Lower leg skin (tissue), 4 donors: ENCODE measurements at regions not wholly inside any gene's neighbourhood (a gene's known extent, or its start where the extent isn't known, plus 50 kb on each side); places are given as distances from the start of the nearest gene placed in this dataset.

Experiments used
- DNase-seq, 2 donors: peaks; one replicate each; pipeline ENCODE4 v3.0.0-alpha.2; 2019; ENCODE audit warnings: low spot score in 2 of 2
- H3K4me3 ChIP-seq: fragments of 200-600 bp; sonication (generic); 2 replicates; pipeline ENCODE4 v1.5.1; 2017; ENCODE audit warnings: mild to moderate bottlenecking, low read depth; ENCODE audit not compliant: poor library complexity, severe bottlenecking
- POLR2A ChIP-seq, 2 donors: fragments of 450-650 bp; IDR thresholded peaks; one replicate each; pipeline ENCODE4 v1.6.1; 2016 to 2017; ENCODE audit warnings: antibody characterized with exemption in 2 of 2, mild to moderate bottlenecking in 1 of 2, moderate library complexity in 1 of 2
- WGBS, 2 donors: methylation state at CpG; one replicate each; pipeline ENCODE4 v1.1.5; 2018; 5-methylcytosine and 5-hydroxymethylcytosine counted together
- intact Hi-C: fragments of 100-400 bp; cut with DNase I; formaldehyde crosslinking; loops from one replicate; pipeline ENCODE4 v1.15.0; 2023; ENCODE audit warnings: low total_unique reads
- TF ChIP-seq, protein P1 (sequence below), 3 donors: fragments of 450-650 bp; IDR thresholded peaks; one replicate each; pipeline ENCODE4 v1.5.1; 2016; ENCODE audit warnings: antibody characterized with exemption in 3 of 3, mild to moderate bottlenecking in 3 of 3, moderate library complexity in 2 of 3

GRCh38 chr17:62898239-62898864 is 67.7 kb upstream of the TANC2 start:
- WGBS, 2 donors: 26 to 41% methylated on average over 13 of the region's 13 CpGs
- no peak overlapping the region for H3K4me3 ChIP-seq
- TF ChIP-seq, protein P1, sequence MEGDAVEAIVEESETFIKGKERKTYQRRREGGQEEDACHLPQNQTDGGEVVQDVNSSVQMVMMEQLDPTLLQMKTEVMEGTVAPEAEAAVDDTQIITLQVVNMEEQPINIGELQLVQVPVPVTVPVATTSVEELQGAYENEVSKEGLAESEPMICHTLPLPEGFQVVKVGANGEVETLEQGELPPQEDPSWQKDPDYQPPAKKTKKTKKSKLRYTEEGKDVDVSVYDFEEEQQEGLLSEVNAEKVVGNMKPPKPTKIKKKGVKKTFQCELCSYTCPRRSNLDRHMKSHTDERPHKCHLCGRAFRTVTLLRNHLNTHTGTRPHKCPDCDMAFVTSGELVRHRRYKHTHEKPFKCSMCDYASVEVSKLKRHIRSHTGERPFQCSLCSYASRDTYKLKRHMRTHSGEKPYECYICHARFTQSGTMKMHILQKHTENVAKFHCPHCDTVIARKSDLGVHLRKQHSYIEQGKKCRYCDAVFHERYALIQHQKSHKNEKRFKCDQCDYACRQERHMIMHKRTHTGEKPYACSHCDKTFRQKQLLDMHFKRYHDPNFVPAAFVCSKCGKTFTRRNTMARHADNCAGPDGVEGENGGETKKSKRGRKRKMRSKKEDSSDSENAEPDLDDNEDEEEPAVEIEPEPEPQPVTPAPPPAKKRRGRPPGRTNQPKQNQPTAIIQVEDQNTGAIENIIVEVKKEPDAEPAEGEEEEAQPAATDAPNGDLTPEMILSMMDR (IDR thresholded peaks at IDR 0.05): no peak
- no peak for TF ChIP-seq POLR2A (IDR thresholded peaks at IDR 0.05)
- DNase-seq: no peak
- intact Hi-C loops: no loop called here

GRCh38 chr17:62897706-62898105 is 68.3 kb upstream of the TANC2 start:
- H3K4me3 ChIP-seq: no peak overlapping the region
- intact Hi-C loops: no loop called here
- no peak for DNase-seq
- WGBS, 2 donors: 63 to 69% methylated on average over 2 of the region's 2 CpGs
- TF ChIP-seq, protein P1 (IDR thresholded peaks at IDR 0.05): no peak
- no peak for TF ChIP-seq POLR2A (IDR thresholded peaks at IDR 0.05)

- WGBS, 2 donors: 69 to 71% methylated on average over 11 of the region's 11 CpGs
- DNase-seq: no peak
- TF ChIP-seq, protein P1 (IDR thresholded peaks at IDR 0.05): no peak
- TF ChIP-seq POLR2A (IDR thresholded peaks at IDR 0.05): no peak
- intact Hi-C loops: no loop called here
- H3K4me3 ChIP-seq: no peak overlapping the region
Measured at GRCh38 chr17:62895320-62896301, 70.4 kb upstream of the TANC2 start.

- H3K4me3 ChIP-seq: no peak overlapping the region
- TF ChIP-seq, protein P1 (IDR thresholded peaks at IDR 0.05): no peak
- no peak for TF ChIP-seq POLR2A (IDR thresholded peaks at IDR 0.05)
- intact Hi-C loops: no loop called here
- DNase-seq: peak in 1 of 2 donors; percentile 46
- WGBS, 2 donors: 31% methylated on average over 4 of the region's 4 CpGs
Measured at GRCh38 chr17:62892870-62893338, 73.1 kb upstream of the TANC2 start.

DNA sequence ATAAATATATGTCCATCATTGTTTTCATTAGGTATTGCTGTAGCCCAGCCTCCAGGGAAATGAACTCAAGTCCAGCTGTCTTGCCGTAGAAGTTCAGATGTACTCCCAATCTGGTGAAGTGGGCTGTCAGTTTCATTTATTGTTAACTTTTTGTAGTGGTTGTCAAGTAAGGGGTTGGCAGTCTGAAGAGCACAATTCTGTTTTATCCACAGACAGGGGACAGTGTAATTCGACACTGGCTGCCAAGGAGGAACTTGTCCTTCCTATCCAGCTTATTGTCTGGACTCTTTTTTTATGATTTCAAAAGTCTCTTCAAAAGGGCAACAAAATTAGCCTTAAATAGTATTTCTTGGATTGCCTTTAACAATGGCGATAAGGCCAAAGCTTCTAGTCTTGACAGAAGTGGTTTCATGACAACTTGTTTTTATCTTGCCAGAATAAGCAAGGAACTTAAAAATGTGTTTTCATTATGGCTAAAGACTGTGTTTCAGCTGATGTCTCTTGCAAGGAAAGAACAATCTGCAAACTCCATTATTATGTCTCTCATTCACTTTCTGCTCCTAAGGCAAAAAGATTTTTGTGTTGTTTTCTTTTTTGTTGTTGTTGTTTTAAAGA is 73.9 kb upstream of the TANC2 start:
- intact Hi-C loops: no loop called here
- H3K4me3 ChIP-seq: no peak overlapping the region
- 44 to 69% methylated on average over 3 of the region's 3 CpGs for WGBS, 2 donors
- TF ChIP-seq, protein P1 (IDR thresholded peaks at IDR 0.05): no peak
- TF ChIP-seq POLR2A (IDR thresholded peaks at IDR 0.05): no peak
- no peak for DNase-seq
